GM18520 (cell line): ENCODE measurements at regions not wholly inside any gene's neighbourhood (a gene's known extent, or its start where the extent isn't known, plus 50 kb on each side); places are given as distances from the start of the nearest gene placed in this dataset.

Source experiments
- ATAC-seq: cut with Tn5 transposase; IDR thresholded peaks from one replicate; pipeline ENCODE4 v1.9.1; 2021; ENCODE audit not compliant: unreplicated experiment

- ATAC-seq: no peak
These were observed 371.2 kb upstream of the ROBO2 start for GRCh38 chr3:76668653-76669052.

- no peak for ATAC-seq
These were observed 370.6 kb upstream of the ROBO2 start for GRCh38 chr3:76669322-76669721.

- ATAC-seq: no peak
These were observed 366.7 kb upstream of the ROBO2 start for GRCh38 chr3:76673171-76673570.

GRCh38 chr3:76679541-76679940, 360.4 kb upstream of the ROBO2 start:
- ATAC-seq: no peak

GRCh38 chr3:76683256-76683655, 356.6 kb upstream of the ROBO2 start:
- no peak for ATAC-seq

- ATAC-seq: no peak
These were observed 355.0 kb upstream of the ROBO2 start for GRCh38 chr3:76684946-76685345.

- no peak for ATAC-seq
These were observed 354.0 kb upstream of the ROBO2 start for GRCh38 chr3:76685858-76686257.

GRCh38 chr3:76687019-76687418, 352.9 kb upstream of the ROBO2 start:
- no peak for ATAC-seq

GRCh38 chr3:76694063-76694462, 345.8 kb upstream of the ROBO2 start:
- no peak for ATAC-seq

GRCh38 chr3:76698136-76698706, 341.7 kb upstream of the ROBO2 start:
- no peak for ATAC-seq

- no peak for ATAC-seq
These were observed 340.1 kb upstream of the ROBO2 start for GRCh38 chr3:76699846-76700245.

- no peak for ATAC-seq
These were observed 339.6 kb upstream of the ROBO2 start for GRCh38 chr3:76700323-76700722.

- ATAC-seq: no peak
These were observed 337.2 kb upstream of the ROBO2 start for GRCh38 chr3:76702676-76703075.

GRCh38 chr3:76715426-76715825, 324.5 kb upstream of the ROBO2 start:
- no peak for ATAC-seq

GRCh38 chr3:76723366-76723765, 316.5 kb upstream of the ROBO2 start:
- no peak for ATAC-seq

GRCh38 chr3:76724075-76724474, 315.8 kb upstream of the ROBO2 start:
- ATAC-seq: no peak

GRCh38 chr3:76724706-76725105, 315.2 kb upstream of the ROBO2 start:
- ATAC-seq: no peak

- ATAC-seq: no peak
These were observed 313.9 kb upstream of the ROBO2 start for GRCh38 chr3:76726034-76726433.

GRCh38 chr3:76728426-76728825, 311.5 kb upstream of the ROBO2 start:
- no peak for ATAC-seq

GRCh38 chr3:76731471-76731870, 308.4 kb upstream of the ROBO2 start:
- no peak for ATAC-seq

- no peak for ATAC-seq
These were observed 306.7 kb upstream of the ROBO2 start for GRCh38 chr3:76733073-76733759.

- ATAC-seq: no peak
These were observed 304.7 kb upstream of the ROBO2 start for GRCh38 chr3:76735152-76735551.

GRCh38 chr3:76753599-76753998, 286.3 kb upstream of the ROBO2 start:
- ATAC-seq: no peak
